HepG2 (cell line): ENCODE measurements at regions not wholly inside any gene's neighbourhood (a gene's known extent, or its start where the extent isn't known, plus 50 kb on each side); places are given as distances from the start of the nearest gene placed in this dataset.

ENCODE experiments used
- ATAC-seq: fragments of 200-7000 bp; cut with Tn5 transposase; 3 replicates; pipeline ENCODE4 v1.9.1; 2020; ENCODE audit warnings: mild to moderate bottlenecking, moderate library complexity
- BruUV-seq: library from RNA; stranded (reverse); fragments of 400-500 nt; replicated peaks from 2 replicates; lab custom pipeline; 2021; lab: Mats Ljungman, UMichigan
- CTCF ChIA-PET: fragments of 300-600 bp; formaldehyde crosslinking; extraction: SDS; loops from one replicate; lab custom pipeline; 2021; ENCODE audit warnings: low total read pairs, inconsistent platforms, low intra/inter-chr PET ratio; lab: Yijun Ruan, JAX
- POLR2A ChIA-PET: fragments of 350-600 bp; sonication (Branson Sonifier 250); formaldehyde crosslinking; loops from one replicate; lab custom pipeline; 2020; ENCODE audit warnings: antibody characterized with exemption, inconsistent platforms; lab: Yijun Ruan, JAX
- DNase-seq: peaks from one replicate; pipeline ENCODE4 v3.0.0-alpha.2; 2015; ENCODE audit warnings: low spot score
- FAIRE-seq: peaks from 3 replicates; lab custom pipeline; 2011; peaks lifted over from hg19 to GRCh38; lab: Jason Lieb, UNC
- H2AFZ ChIP-seq: one replicate; pipeline ENCODE4 v1.6.1; 2011; ENCODE audit warnings: low read length, inconsistent platforms
- H3K27ac ChIP-seq: fragments of 300-600 bp; 3 replicates; pipeline ENCODE4 v1.8.0; 2011; ENCODE audit warnings: mixed run types, mild to moderate bottlenecking, mixed read lengths, low read length, inconsistent platforms; ENCODE audit not compliant: insufficient read depth; ENCODE audit errors: extremely low read length
- H3K27me3 ChIP-seq, 2 experiments: fragments of 200-600 bp in 1 of 2; 2 replicates in 1 of 2; 3 replicates in 1 of 2; pipeline versions ENCODE4 v1.6.0 to v1.8.0; 2011; ENCODE audit warnings: low read length in 2 of 2, mild to moderate bottlenecking in 2 of 2, moderate library complexity in 2 of 2, inconsistent platforms in 1 of 2; ENCODE audit not compliant: insufficient read depth in 2 of 2, control insufficient read depth in 1 of 2
- H3K36me3 ChIP-seq, 2 experiments: fragments of 200-600 bp in 1 of 2; replicated peaks in 1 of 2; 2 replicates in 1 of 2; 3 replicates in 1 of 2; pipeline versions ENCODE4 v1.5.1 to v1.8.0; 2011; ENCODE audit warnings: low read length in 2 of 2, inconsistent platforms in 1 of 2; ENCODE audit not compliant: insufficient read depth in 2 of 2, control insufficient read depth in 1 of 2
- H3K4me1 ChIP-seq: 2 replicates; pipeline ENCODE4 v1.5.1; 2012; ENCODE audit warnings: low read length, inconsistent platforms; ENCODE audit not compliant: insufficient read depth
- H3K4me2 ChIP-seq: 2 replicates; pipeline ENCODE4 v1.6.0; 2011; ENCODE audit warnings: low read depth, low read length, inconsistent platforms
- H3K4me3 ChIP-seq, 3 experiments: fragments of 200-600 bp in 1 of 3; sonication (generic), shearing (Covaris generic) in 1 of 3; replicated peaks in 1 of 3; 2 replicates each; pipeline ENCODE4 v1.5.1; 2011 to 2016; ENCODE audit warnings: low read length in 3 of 3, inconsistent platforms in 2 of 3, low read depth in 2 of 3, mild to moderate bottlenecking in 2 of 3, control low read depth in 1 of 3, mixed read lengths in 1 of 3; ENCODE audit not compliant: insufficient read depth in 1 of 3
- H3K79me2 ChIP-seq: one replicate; pipeline ENCODE4 v1.6.1; 2011; ENCODE audit warnings: low read length, inconsistent platforms; ENCODE audit not compliant: insufficient read depth
- H3K9ac ChIP-seq: 2 replicates; pipeline ENCODE4 v1.6.0; 2011; ENCODE audit warnings: mild to moderate bottlenecking, low read depth, low read length, inconsistent platforms; ENCODE audit not compliant: insufficient read depth
- H3K9me3 ChIP-seq: 2 replicates; pipeline ENCODE4 v1.5.1; 2012; ENCODE audit warnings: mild to moderate bottlenecking, low read length
- H4K20me1 ChIP-seq: 2 replicates; pipeline ENCODE4 v1.6.0; 2011; ENCODE audit warnings: inconsistent platforms, mild to moderate bottlenecking, low read length, moderate library complexity; ENCODE audit not compliant: insufficient read depth
- CEBPB ChIP-seq: IDR thresholded peaks from 2 replicates; pipeline ENCODE4 v1.6.1; 2011; ENCODE audit warnings: low read depth, low read length, improper control_type of control experiment, borderline replicate concordance
- MAFF ChIP-seq: IDR thresholded peaks from 2 replicates; pipeline ENCODE4 v1.6.1; 2011; ENCODE audit warnings: low read depth, low read length, improper control_type of control experiment
- MAFK ChIP-seq, 2 experiments: IDR thresholded peaks in 1 of 2; conservative IDR thresholded peaks in 1 of 2; 2 replicates each; pipeline ENCODE4 v1.6.1; 2011; ENCODE audit warnings: improper control_type of control experiment in 2 of 2, low read length in 2 of 2
- NFAT5 ChIP-seq: sonication (generic); formaldehyde crosslinking; IDR thresholded peaks from 2 replicates; pipeline ENCODE4 v1.4.0; 2020; ENCODE audit warnings: missing genetic modification reagents
- RFXAP ChIP-seq: sonication (generic); formaldehyde crosslinking; IDR thresholded peaks from 2 replicates; pipeline ENCODE4 v1.4.0; 2020; ENCODE audit warnings: missing genetic modification reagents, borderline replicate concordance
- ZNF121 ChIP-seq: sonication (generic); formaldehyde crosslinking; IDR thresholded peaks from 2 replicates; pipeline ENCODE4 v1.5.0; 2020; ENCODE audit warnings: mild to moderate bottlenecking, missing genetic modification reagents
- WGBS: methylation state at CpG from one replicate; pipeline ENCODE4 v1.1.6; 2017; ENCODE audit warnings: low lambda C conversion rate; 5-methylcytosine and 5-hydroxymethylcytosine counted together
- in situ Hi-C: cut with HindIII; loops from 2 replicates; pipeline ENCODE4 v1.10.0; 2017; ENCODE audit warnings: low pct_unique_long_range_greater_than_20kb; ENCODE audit not compliant: extremely low pct_ligation_motif_present
- intact Hi-C: fragments of 100-400 bp; cut with micrococcal nuclease; formaldehyde crosslinking; loops from one replicate; pipeline ENCODE4 v1.10.0; 2022; ENCODE audit not compliant: unreplicated experiment

GRCh38 chr16:87016046-87017035 is 300.9 kb downstream of the C16orf95 start:
- ChIA-PET POLR2A (no interaction called here), CTCF (no interaction called here)
- Histone ChIP-seq H3K27me3 (peaks cover 0 to 21% of the 10 kb centered on the region in 2 experiments; a peak in 4 of 5 replicates), H2AFZ (no peak overlapping the region), H4K20me1 (no peaks in the 10 kb centered on the region), H3K9me3 (no peaks in the 10 kb centered on the region), H3K4me3 (no peak overlapping the region), H3K36me3 (no peaks in the 10 kb centered on the region), H3K9ac (no peak overlapping the region), H3K4me1 (no peaks in the 10 kb centered on the region), H3K4me2 (no peak overlapping the region), H3K27ac (no peak overlapping the region), H3K79me2 (no peaks in the 10 kb centered on the region)
- no peak for ATAC-seq
- no peak for DNase-seq
- in situ Hi-C loops (no loop called here), intact Hi-C loops (no loop called here)
- WGBS = 52% methylated on average over 15 of the region's 15 CpGs
- 0 out of 2 replicates have a peak, but pooled peaks have one; percentile 13 for TF ChIP-seq CEBPB
- TF ChIP-seq MAFK (conservative IDR thresholded peaks at IDR 0.05 in 1 of 2, IDR thresholded peaks at IDR 0.05 in 1 of 2; ENCODE audit: low read length in 2 of 2) = peak; percentile 81 to 87
- peak; percentile 83 for TF ChIP-seq MAFF
- no peak for TF ChIP-seq ZNF121 (CRISPR knock-in tag)
- no peak for TF ChIP-seq RFXAP
- TF ChIP-seq NFAT5 (CRISPR knock-in tag) = no peak
- FAIRE-seq = no peak
- BruUV-seq = no TSS peak
